Testis (tissue), 2 donors: ENCODE measurements at regions not wholly inside any gene's neighbourhood (a gene's known extent, or its start where the extent isn't known, plus 50 kb on each side); places are given as distances from the start of the nearest gene placed in this dataset.

Source experiments
- CTCF ChIP-seq, 3 experiments: fragments of 450-650 bp in 2 of 3; fragments of 200-600 bp in 1 of 3; sonication (generic) in 1 of 3; IDR thresholded peaks; one replicate each; pipeline ENCODE4 v1.5.1; 2016 to 2019; ENCODE audit warnings: antibody characterized with exemption in 3 of 3, mild to moderate bottlenecking in 2 of 3, moderate library complexity in 1 of 3
- POLR2A ChIP-seq: fragments of 450-650 bp; IDR thresholded peaks from one replicate; pipeline ENCODE4 v1.6.1; 2017; ENCODE audit warnings: antibody characterized with exemption, mild to moderate bottlenecking, moderate library complexity

- TF ChIP-seq CTCF (IDR thresholded peaks at IDR 0.05) (no peak), POLR2A (no peak)
Observed at GRCh38 chr3:17885986-17886385, 143.6 kb upstream of the TBC1D5 start.
